Body of pancreas (tissue), 4 donors: ENCODE measurements at regions not wholly inside any gene's neighbourhood (a gene's known extent, or its start where the extent isn't known, plus 50 kb on each side); places are given as distances from the start of the nearest gene placed in this dataset.

ENCODE experiments used
- CTCF ChIP-seq, 7 experiments: fragments of 450-650 bp in 4 of 7; fragments of 200-600 bp in 3 of 7; sonication (generic) in 3 of 7; IDR thresholded peaks; one replicate each; pipeline ENCODE4 v1.5.1; 2016 to 2019; ENCODE audit warnings: antibody characterized with exemption in 7 of 7
- POLR2A ChIP-seq, 3 donors: fragments of 450-650 bp; IDR thresholded peaks; one replicate each; pipeline ENCODE4 v1.6.1; 2016; ENCODE audit warnings: antibody characterized with exemption in 3 of 3, mild to moderate bottlenecking in 2 of 3

GRCh38 chr18:39319141-39319540 is 1753.5 kb upstream of the CELF4 start:
- TF ChIP-seq CTCF (IDR thresholded peaks at IDR 0.05): no peak
- no peak for TF ChIP-seq POLR2A (IDR thresholded peaks at IDR 0.05)
